ENCODE measurements at regions not wholly inside any gene's neighbourhood (a gene's known extent, or its start where the extent isn't known, plus 50 kb on each side); places are given as distances from the start of the nearest gene placed in this dataset.

GRCh38 chr5:96072138-96072790, 110.6 kb upstream of the ELL2 start:
- no peak for DNase-seq (ENCODE audit: low read depth, low spot score)

GRCh38 chr5:96070622-96071225, 109.1 kb upstream of the ELL2 start:
- no peak for DNase-seq (ENCODE audit: low read depth, low spot score)

- no peak for DNase-seq (ENCODE audit: low read depth, low spot score)
These were observed 106.4 kb upstream of the ELL2 start for GRCh38 chr5:96067894-96068614.

GRCh38 chr5:96067251-96067650, 105.6 kb upstream of the ELL2 start:
- DNase-seq (ENCODE audit: low read depth, low spot score): no peak

GRCh38 chr5:96066386-96066719, 104.7 kb upstream of the ELL2 start:
- DNase-seq (ENCODE audit: low read depth, low spot score): no peak

GRCh38 chr5:96065685-96066385, 104.2 kb upstream of the ELL2 start:
- no peak for DNase-seq (ENCODE audit: low read depth, low spot score)

- no peak for DNase-seq (ENCODE audit: low read depth, low spot score)
These were observed 103.2 kb upstream of the ELL2 start for GRCh38 chr5:96064877-96065276.

GRCh38 chr5:96062836-96063235, 101.2 kb upstream of the ELL2 start:
- DNase-seq (ENCODE audit: low read depth, low spot score): no peak

- DNase-seq (ENCODE audit: low read depth, low spot score): no peak
These were observed 96.4 kb upstream of the ELL2 start for GRCh38 chr5:96058084-96058483.

GRCh38 chr5:96054311-96055030, 92.8 kb upstream of the ELL2 start:
- no peak for DNase-seq (ENCODE audit: low read depth, low spot score)

GRCh38 chr5:96053063-96053735, 91.5 kb upstream of the ELL2 start:
- DNase-seq (ENCODE audit: low read depth, low spot score): no peak

- DNase-seq (ENCODE audit: low read depth, low spot score): no peak
These were observed 90.7 kb upstream of the ELL2 start for GRCh38 chr5:96052374-96052773.

GRCh38 chr5:96051401-96051830, 89.8 kb upstream of the ELL2 start:
- DNase-seq (ENCODE audit: low read depth, low spot score): no peak

- no peak for DNase-seq (ENCODE audit: low read depth, low spot score)
These were observed 88.7 kb upstream of the ELL2 start for GRCh38 chr5:96050273-96050880.

- DNase-seq (ENCODE audit: low read depth, low spot score): no peak
These were observed 88.0 kb upstream of the ELL2 start for GRCh38 chr5:96049398-96050272.

GRCh38 chr5:96048763-96049162, 87.1 kb upstream of the ELL2 start:
- no peak for DNase-seq (ENCODE audit: low read depth, low spot score)

- no peak for DNase-seq (ENCODE audit: low read depth, low spot score)
These were observed 84.2 kb upstream of the ELL2 start for GRCh38 chr5:96045888-96046287.

- DNase-seq (ENCODE audit: low read depth, low spot score): no peak
These were observed 81.8 kb upstream of the ELL2 start for GRCh38 chr5:96043446-96043845.

GRCh38 chr5:96037128-96037527, 75.5 kb upstream of the ELL2 start:
- DNase-seq (ENCODE audit: low read depth, low spot score): no peak

GRCh38 chr5:96036301-96036700, 74.7 kb upstream of the ELL2 start:
- no peak for DNase-seq (ENCODE audit: low read depth, low spot score)
